A549 (cell line): ENCODE measurements at regions not wholly inside any gene's neighbourhood (a gene's known extent, or its start where the extent isn't known, plus 50 kb on each side); places are given as distances from the start of the nearest gene placed in this dataset.

Source experiments
- ATAC-seq, 2 experiments: fragments of 200-7000 bp in 1 of 2; fragments of >200 bp in 1 of 2; cut with Nextera tagmentation in 1 of 2; cut with Tn5 transposase in 1 of 2; 3 replicates each; pipeline versions ENCODE4 v1.8.0 to v1.9.1; 2018 to 2020; ENCODE audit warnings: mild to moderate bottlenecking in 1 of 2, moderate library complexity in 1 of 2
- CTCF ChIA-PET: fragments of 300-600 bp; sonication (Branson Sonifier 250); formaldehyde crosslinking; extraction: SDS; loops from one replicate; lab custom pipeline; 2021; ENCODE audit warnings: antibody characterized with exemption, inconsistent platforms; lab: Yijun Ruan, JAX
- POLR2A ChIA-PET: fragments of 350-600 bp; formaldehyde crosslinking; extraction: SDS; loops from one replicate; lab custom pipeline; 2021; ENCODE audit warnings: antibody characterized with exemption, inconsistent platforms; lab: Yijun Ruan, JAX
- DNase-seq, 2 experiments: peaks; one replicate each; pipeline versions ENCODE4 v3.0.0 to v3.0.0-alpha.2; 2011 to 2016; ENCODE audit warnings: low read depth in 1 of 2, low spot score in 1 of 2
- FAIRE-seq: peaks from 2 replicates; lab custom pipeline; 2011; peaks lifted over from hg19 to GRCh38; lab: Jason Lieb, UNC
- H3K27ac ChIP-seq, 2 experiments: fragments of >200 bp; sonication (Bioruptor Twin); formaldehyde crosslinking; 3 replicates each; pipeline ENCODE4 v1.5.1; 2016 to 2017
- H3K4me1 ChIP-seq: fragments of >200 bp; sonication (Bioruptor Twin); formaldehyde crosslinking; 3 replicates; pipeline ENCODE4 v1.6.1; 2016
- H3K4me2 ChIP-seq: fragments of >200 bp; sonication (Bioruptor Twin); formaldehyde crosslinking; 3 replicates; pipeline ENCODE4 v1.6.1; 2016
- H3K4me3 ChIP-seq: fragments of >200 bp; sonication (Bioruptor Twin); formaldehyde crosslinking; 3 replicates; pipeline ENCODE4 v1.5.1; 2016
- H3K9me3 ChIP-seq: fragments of >200 bp; sonication (Bioruptor Twin); formaldehyde crosslinking; 3 replicates; pipeline ENCODE4 v1.6.1; 2016
- BCL3 ChIP-seq: fragments of >200 bp; sonication (Bioruptor Twin); formaldehyde crosslinking; IDR thresholded peaks from 3 replicates; pipeline ENCODE4 v1.6.1; 2016
- BHLHE40 ChIP-seq: IDR thresholded peaks from 2 replicates; pipeline ENCODE4 v1.6.1; 2012; ENCODE audit warnings: low read depth, low read length, inconsistent platforms
- ELK1 ChIP-seq: fragments of 150-350 bp; IDR thresholded peaks from 2 replicates; pipeline ENCODE4 v1.6.1; 2014; ENCODE audit warnings: low read depth, mild to moderate bottlenecking, low read length
- GATA3 ChIP-seq: IDR thresholded peaks from 2 replicates; pipeline ENCODE4 v1.6.1; 2012; ENCODE audit warnings: borderline replicate concordance
- HOXA7 ChIP-seq: fragments of 250-450 bp; sonication (Bioruptor Pico); IDR thresholded peaks from 2 replicates; pipeline ENCODE4 v1.5.0; 2020; ENCODE audit warnings: mild to moderate bottlenecking, moderate library complexity
- HOXB13 ChIP-seq: fragments of 250-450 bp; sonication (Bioruptor Pico); IDR thresholded peaks from 2 replicates; pipeline ENCODE4 v1.5.0; 2020; ENCODE audit warnings: low read depth, mild to moderate bottlenecking, moderate library complexity
- JUN ChIP-seq, 2 experiments: fragments of >200 bp; sonication (Bioruptor Twin); formaldehyde crosslinking; IDR thresholded peaks; 2 replicates in 1 of 2; 3 replicates in 1 of 2; pipeline ENCODE4 v1.6.1; 2016 to 2017
- MAX ChIP-seq: IDR thresholded peaks from 2 replicates; pipeline ENCODE4 v1.6.1; 2012
- MAZ ChIP-seq: fragments of 150-350 bp; IDR thresholded peaks from 2 replicates; pipeline ENCODE4 v1.6.1; 2014; ENCODE audit warnings: antibody characterized with exemption, low read depth, low read length, borderline replicate concordance
- MYC ChIP-seq: IDR thresholded peaks from 2 replicates; pipeline ENCODE4 v1.6.1; 2012; ENCODE audit warnings: mild to moderate bottlenecking, inconsistent platforms, low read length, improper control_type of control experiment, borderline replicate concordance
- NPAS2 ChIP-seq: fragments of 250-450 bp; sonication (Bioruptor Pico); IDR thresholded peaks from 2 replicates; pipeline ENCODE4 v1.8.0; 2022; ENCODE audit warnings: mild to moderate bottlenecking, moderate library complexity, borderline replicate concordance
- PHF8 ChIP-seq: fragments of 200-600 bp; sonication (generic); IDR thresholded peaks from 2 replicates; pipeline ENCODE4 v1.6.1; 2016; ENCODE audit warnings: low read depth, mild to moderate bottlenecking, antibody characterized with exemption, moderate library complexity, borderline replicate concordance
- RARB ChIP-seq: fragments of 250-450 bp; sonication (Bioruptor Pico); IDR thresholded peaks from 2 replicates; pipeline ENCODE4 v1.8.0; 2021; ENCODE audit warnings: mild to moderate bottlenecking, moderate library complexity
- REST ChIP-seq: fragments of 200-600 bp; sonication (generic); IDR thresholded peaks from 2 replicates; pipeline ENCODE4 v1.6.1; 2016; ENCODE audit warnings: antibody characterized with exemption, mild to moderate bottlenecking, moderate library complexity
- SREBF2 ChIP-seq: fragments of 450-650 bp; IDR thresholded peaks from 2 replicates; pipeline ENCODE4 v1.6.1; 2014; ENCODE audit warnings: mild to moderate bottlenecking, moderate library complexity
- TFCP2L1 ChIP-seq: fragments of 250-450 bp; sonication (Bioruptor Pico); IDR thresholded peaks from 2 replicates; pipeline ENCODE4 v1.5.0; 2021; ENCODE audit warnings: mild to moderate bottlenecking
- WGBS: methylation state at CpG from one replicate; pipeline ENCODE4 v1.1.6; 2017; ENCODE audit errors: missing lambda C conversion rate; 5-methylcytosine and 5-hydroxymethylcytosine counted together

GRCh38 chr1:38123356-38124135 is 77.0 kb upstream of the POU3F1 start:
- POLR2A ChIA-PET = no interaction called here
- Histone ChIP-seq H3K4me1 (peaks cover 6% of the 10 kb centered on the region; the same call in 1 of the 3 replicates), H3K27ac (no peak overlapping the region), H3K4me2 (no peak overlapping the region), H3K4me3 (no peak overlapping the region), H3K9me3 (no peaks in the 10 kb centered on the region)
- 61% methylated on average over 14 of the region's 19 CpGs for WGBS
- TF ChIP-seq BHLHE40 = no peak
- no peak for TF ChIP-seq NPAS2 (CRISPR knock-in tag)
- TF ChIP-seq MYC = no peak
- no peak for TF ChIP-seq TFCP2L1
- no peak for TF ChIP-seq BCL3
- no peak for TF ChIP-seq HOXB13 (CRISPR knock-in tag)
- no peak for TF ChIP-seq PHF8
- TF ChIP-seq MAZ = no peak
- no peak for TF ChIP-seq GATA3
- no peak for TF ChIP-seq REST
- TF ChIP-seq RARB (CRISPR knock-in tag) = no peak
- no peak for TF ChIP-seq JUN (IDR thresholded peaks at IDR 0.05)
- TF ChIP-seq SREBF2 = no peak
- TF ChIP-seq HOXA7 (CRISPR knock-in tag) = no peak
- no peak for TF ChIP-seq MAX
- DNase-seq (peak; percentile 16 to 21), FAIRE-seq (no peak), ATAC-seq (peak; percentile 60 to 76; a peak in 4 of 6 replicates)
- CTCF ChIA-PET = interaction anchor here (0.6 kb wide), 1 partner anchor 46 kb away, joined by 3 read pairs; no protein-coding TSS in a partner anchor

- no peaks in the 10 kb centered on the region for H3K9me3 ChIP-seq
- FAIRE-seq (no peak), DNase-seq (no peak)
- CTCF ChIA-PET = no interaction called here
- POLR2A ChIA-PET = no interaction called here
- no peak for TF ChIP-seq ELK1
- TF ChIP-seq, all 56 proteins: peak for 0
- no peak overlapping the region for H3K4me3 ChIP-seq
- 90% methylated on average over 10 of the region's 14 CpGs for WGBS
- H3K27ac ChIP-seq = no peak overlapping the region
- peaks cover 6% of the 10 kb centered on the region; the same call in 1 of the 3 replicates for H3K4me1 ChIP-seq
- ATAC-seq = no peak
- no peak overlapping the region for H3K4me2 ChIP-seq
Observed at GRCh38 chr1:38121231-38121680, 74.7 kb upstream of the POU3F1 start.
